CD14-positive monocyte (primary cell): ENCODE measurements at regions not wholly inside any gene's neighbourhood (a gene's known extent, or its start where the extent isn't known, plus 50 kb on each side); places are given as distances from the start of the nearest gene placed in this dataset.

Experiments
- DNase-seq, 3 donors: peaks; one replicate each; pipeline ENCODE4 v3.0.0-alpha.2; 2011 to 2022
- H2AFZ ChIP-seq: 2 replicates; pipeline ENCODE4 v1.6.0; 2012; ENCODE audit warnings: mild to moderate bottlenecking, low read depth, low read length, inconsistent platforms; ENCODE audit not compliant: insufficient read depth, poor library complexity, severe bottlenecking
- H3K27ac ChIP-seq, 2 donors: 1 replicate in 1 of 2; 2 replicates in 1 of 2; pipeline ENCODE4 v1.5.1; 2012 to 2013; ENCODE audit warnings: low read length in 2 of 2, control low read depth in 1 of 2, inconsistent platforms in 1 of 2, low read depth in 1 of 2, mild to moderate bottlenecking in 1 of 2
- H3K27me3 ChIP-seq, 2 donors: one replicate each; pipeline versions ENCODE4 v1.6.0 to v1.6.1; 2011 to 2013; ENCODE audit warnings: low read length in 2 of 2; ENCODE audit not compliant: control insufficient read depth in 2 of 2, insufficient read depth in 2 of 2
- H3K36me3 ChIP-seq, 2 donors: replicated peaks in 1 of 2; 1 replicate in 1 of 2; 2 replicates in 1 of 2; pipeline versions ENCODE4 v1.5.1 to v1.6.1; 2012 to 2013; ENCODE audit warnings: low read length in 2 of 2, control low read depth in 1 of 2, inconsistent platforms in 1 of 2, mild to moderate bottlenecking in 1 of 2; ENCODE audit not compliant: insufficient read depth in 2 of 2, control insufficient read depth in 1 of 2
- H3K4me1 ChIP-seq, 2 donors: 1 replicate in 1 of 2; 2 replicates in 1 of 2; pipeline versions ENCODE4 v1.5.1 to v1.6.1; 2012 to 2013; ENCODE audit warnings: low read length in 2 of 2, control low read depth in 1 of 2, inconsistent platforms in 1 of 2, mild to moderate bottlenecking in 1 of 2, moderate library complexity in 1 of 2; ENCODE audit not compliant: insufficient read depth in 2 of 2, control insufficient read depth in 1 of 2
- H3K4me2 ChIP-seq: replicated peaks from 2 replicates; pipeline ENCODE3; 2012; ENCODE audit warnings: low read length, moderate library complexity, mild to moderate bottlenecking; ENCODE audit not compliant: poor library complexity, severe bottlenecking; ENCODE audit errors: extremely low read depth
- H3K4me3 ChIP-seq, 3 experiments: fragments of 200-600 bp in 1 of 3; sonication (generic) in 1 of 3; replicated peaks in 1 of 3; 1 replicate in 2 of 3; 2 replicates in 1 of 3; pipeline ENCODE4 v1.5.1; 2011 to 2013; ENCODE audit warnings: low read length in 3 of 3, mild to moderate bottlenecking in 3 of 3, control low read depth in 2 of 3, low read depth in 2 of 3, inconsistent platforms in 1 of 3, moderate library complexity in 1 of 3
- H3K79me2 ChIP-seq: 2 replicates; pipeline ENCODE4 v1.6.0; 2012; ENCODE audit warnings: mild to moderate bottlenecking, control low read depth, inconsistent platforms, low read length, moderate library complexity; ENCODE audit not compliant: insufficient read depth
- H3K9ac ChIP-seq: 2 replicates; pipeline ENCODE4 v1.6.0; 2017; ENCODE audit warnings: low read length, mild to moderate bottlenecking; ENCODE audit not compliant: insufficient read depth, poor library complexity, severe bottlenecking
- H3K9me3 ChIP-seq, 2 donors: replicated peaks in 1 of 2; 1 replicate in 1 of 2; 2 replicates in 1 of 2; pipeline versions ENCODE4 v1.5.1 to v1.6.1; 2012 to 2013; ENCODE audit warnings: low read length in 2 of 2, control low read depth in 1 of 2; ENCODE audit not compliant: control insufficient read depth in 1 of 2, insufficient read depth in 1 of 2
- H4K20me1 ChIP-seq: 2 replicates; pipeline ENCODE4 v1.6.0; 2012; ENCODE audit warnings: mild to moderate bottlenecking, low read length, control low read depth, moderate library complexity; ENCODE audit not compliant: insufficient read depth
- H3K27ac Mint-ChIP-seq, 7 donors: one replicate each; pipeline ENCODE4 v1.8.0; 2020; ENCODE audit warnings: mild to moderate bottlenecking in 7 of 7, mixed read lengths in 7 of 7, moderate library complexity in 6 of 7, inconsistent platforms in 2 of 7
- H3K27me3 Mint-ChIP-seq, 3 donors: one replicate each; pipeline ENCODE4 v1.8.0; 2021 to 2022; ENCODE audit warnings: low read depth in 3 of 3, mild to moderate bottlenecking in 3 of 3, mixed read lengths in 3 of 3, moderate library complexity in 3 of 3, inconsistent platforms in 1 of 3
- H3K36me3 Mint-ChIP-seq, 2 donors: one replicate each; pipeline ENCODE4 v1.8.0; 2020; ENCODE audit warnings: mixed read lengths in 2 of 2, inconsistent platforms in 1 of 2, mild to moderate bottlenecking in 1 of 2
- H3K4me1 Mint-ChIP-seq: one replicate; pipeline ENCODE4 v1.8.0; 2020; ENCODE audit warnings: mild to moderate bottlenecking, mixed read lengths
- H3K4me3 Mint-ChIP-seq, 2 donors: one replicate each; pipeline ENCODE4 v1.8.0; 2020; ENCODE audit warnings: mild to moderate bottlenecking in 2 of 2, mixed read lengths in 2 of 2, moderate library complexity in 1 of 2
- H3K9me3 Mint-ChIP-seq, 7 donors: one replicate each; pipeline ENCODE4 v1.8.0; 2020 to 2022; ENCODE audit warnings: mixed read lengths in 7 of 7, mild to moderate bottlenecking in 6 of 7, moderate library complexity in 6 of 7, inconsistent platforms in 2 of 7
- WGBS: methylation state at CpG from one replicate; pipeline ENCODE4 v1.1.5; 2013; ENCODE audit warnings: missing lambda C conversion rate; ENCODE audit not compliant: insufficient coverage; 5-methylcytosine and 5-hydroxymethylcytosine counted together
- intact Hi-C, 2 donors: fragments of 100-400 bp; cut with micrococcal nuclease; formaldehyde crosslinking; loops; one replicate each; pipeline versions ENCODE4 v1.15.0 to v1.15.1; 2023
- TF ChIP-seq, protein P1 (sequence below): fragments of 200-600 bp; IDR thresholded peaks from one replicate; pipeline ENCODE4 v1.8.0; 2022; ENCODE audit warnings: antibody characterized with exemption, mild to moderate bottlenecking

DNA sequence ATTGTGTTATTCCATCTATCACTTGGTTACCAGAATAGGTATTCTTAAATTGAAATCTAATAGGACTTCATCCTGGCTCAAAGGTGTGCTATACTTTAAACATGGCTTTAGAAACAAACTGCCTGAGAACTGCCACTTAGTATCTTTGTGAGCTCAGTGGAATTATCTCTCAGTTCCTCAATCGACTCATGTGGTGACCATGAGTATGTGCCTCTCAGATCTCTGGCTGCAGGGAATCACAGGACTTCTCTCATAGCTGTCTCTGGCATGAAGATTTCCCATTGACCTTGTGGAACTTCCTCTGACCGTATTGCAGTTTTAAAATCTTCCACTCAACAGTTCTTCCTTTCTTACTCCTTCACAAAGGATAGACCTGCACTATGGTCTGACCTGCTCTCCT, 681.9 kb upstream of the BOD1L1 start:
- H3K79me2 ChIP-seq = no peaks in the 10 kb centered on the region
- H3K36me3 ChIP-seq = no peaks in the 10 kb centered on the region
- 50% methylated on average over 2 of the region's 2 CpGs for WGBS
- H3K4me2 ChIP-seq = no peak overlapping the region
- intact Hi-C loops = no loop called here
- peaks cover 0 to 2% (median 0%) of the 10 kb centered on the region in 3 donors for H3K27me3 Mint-ChIP-seq
- H3K9me3 Mint-ChIP-seq = peaks cover 0 to 2% (median 0%) of the 10 kb centered on the region in 7 donors
- no peak overlapping the region for H3K27ac ChIP-seq
- H3K27ac Mint-ChIP-seq = peak overlapping the region in 1 of 7 donors; percentile 37
- H3K4me1 ChIP-seq = peaks cover 12 to 17% of the 10 kb centered on the region in 2 donors
- H2AFZ ChIP-seq = no peak overlapping the region
- H3K4me3 ChIP-seq = no peak overlapping the region
- H3K9me3 ChIP-seq = no peaks in the 10 kb centered on the region
- DNase-seq = peak; percentile 36 to 66 (median 38)
- peaks cover 20% of the 10 kb centered on the region for H3K4me1 Mint-ChIP-seq
- H3K36me3 Mint-ChIP-seq = no peaks in the 10 kb centered on the region
- TF ChIP-seq, protein P1, sequence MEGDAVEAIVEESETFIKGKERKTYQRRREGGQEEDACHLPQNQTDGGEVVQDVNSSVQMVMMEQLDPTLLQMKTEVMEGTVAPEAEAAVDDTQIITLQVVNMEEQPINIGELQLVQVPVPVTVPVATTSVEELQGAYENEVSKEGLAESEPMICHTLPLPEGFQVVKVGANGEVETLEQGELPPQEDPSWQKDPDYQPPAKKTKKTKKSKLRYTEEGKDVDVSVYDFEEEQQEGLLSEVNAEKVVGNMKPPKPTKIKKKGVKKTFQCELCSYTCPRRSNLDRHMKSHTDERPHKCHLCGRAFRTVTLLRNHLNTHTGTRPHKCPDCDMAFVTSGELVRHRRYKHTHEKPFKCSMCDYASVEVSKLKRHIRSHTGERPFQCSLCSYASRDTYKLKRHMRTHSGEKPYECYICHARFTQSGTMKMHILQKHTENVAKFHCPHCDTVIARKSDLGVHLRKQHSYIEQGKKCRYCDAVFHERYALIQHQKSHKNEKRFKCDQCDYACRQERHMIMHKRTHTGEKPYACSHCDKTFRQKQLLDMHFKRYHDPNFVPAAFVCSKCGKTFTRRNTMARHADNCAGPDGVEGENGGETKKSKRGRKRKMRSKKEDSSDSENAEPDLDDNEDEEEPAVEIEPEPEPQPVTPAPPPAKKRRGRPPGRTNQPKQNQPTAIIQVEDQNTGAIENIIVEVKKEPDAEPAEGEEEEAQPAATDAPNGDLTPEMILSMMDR = no peak
- H3K4me3 Mint-ChIP-seq = peak overlapping the region; percentile 20 to 68
- no peaks in the 10 kb centered on the region for H3K27me3 ChIP-seq
- H3K9ac ChIP-seq = no peak overlapping the region
- no peaks in the 10 kb centered on the region for H4K20me1 ChIP-seq

DNA sequence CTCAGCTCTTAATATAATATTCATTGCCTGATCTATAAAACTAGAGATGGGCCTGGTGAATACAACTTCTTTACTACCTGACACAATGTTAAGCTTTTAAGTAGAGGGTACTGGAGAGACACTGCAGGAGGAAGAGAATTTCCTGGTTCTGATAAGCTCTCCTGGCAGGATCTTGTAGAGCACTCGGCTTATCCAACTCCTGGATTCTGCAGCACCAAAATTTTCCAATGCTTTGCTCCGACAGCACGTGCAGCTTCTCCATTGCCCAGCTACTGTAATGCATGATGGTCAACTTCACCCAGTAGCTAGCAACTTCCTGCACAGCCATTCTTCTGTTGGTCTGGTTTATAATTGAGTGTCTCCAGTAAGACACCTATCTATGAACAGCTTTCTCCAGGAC, 686.2 kb upstream of the BOD1L1 start:
- peaks cover 3 to 10% of the 10 kb centered on the region in 2 donors for H3K4me1 ChIP-seq
- Mint-ChIP-seq H3K4me1 (peaks cover 11% of the 10 kb centered on the region), H3K36me3 (no peaks in the 10 kb centered on the region), H3K27ac (no peak overlapping the region), H3K9me3 (peaks cover 0 to 2% (median 0%) of the 10 kb centered on the region in 7 donors), H3K4me3 (no peak overlapping the region), H3K27me3 (no peaks in the 10 kb centered on the region)
- DNase-seq = no peak
- no peak overlapping the region for H3K27ac ChIP-seq
- WGBS = 100% methylated on average over 1 of the region's 3 CpGs
- intact Hi-C loops = no loop called here
- H3K9me3 ChIP-seq = no peaks in the 10 kb centered on the region
- no peak overlapping the region for H3K9ac ChIP-seq
- no peaks in the 10 kb centered on the region for H4K20me1 ChIP-seq
- no peak overlapping the region for H2AFZ ChIP-seq
- no peaks in the 10 kb centered on the region for H3K36me3 ChIP-seq
- no peak overlapping the region for H3K4me2 ChIP-seq
- H3K4me3 ChIP-seq = no peak overlapping the region
- no peaks in the 10 kb centered on the region for H3K79me2 ChIP-seq
- no peaks in the 10 kb centered on the region for H3K27me3 ChIP-seq
- TF ChIP-seq, protein P1 = no peak
